ENCODE measurements at regions not wholly inside any gene's neighbourhood (a gene's known extent, or its start where the extent isn't known, plus 50 kb on each side); places are given as distances from the start of the nearest gene placed in this dataset.

GRCh38 chr2:116413659-116414058, 1400.8 kb upstream of the DDX18 start:
- DNase-seq: no peak
- Histone ChIP-seq H3K4me1 (ENCODE audit: control insufficient read depth in 1 of 2, insufficient read depth in 2 of 2, low read length in 2 of 2) (no peaks in the 10 kb centered on the region), H3K36me3 (ENCODE audit: control insufficient read depth in 1 of 2, insufficient read depth in 2 of 2, low read length in 1 of 2) (no peaks in the 10 kb centered on the region), H3K9me3 (ENCODE audit: control insufficient read depth, low read length) (no peaks in the 10 kb centered on the region), H3K27me3 (ENCODE audit: control insufficient read depth in 1 of 2, insufficient read depth in 2 of 2, low read length in 1 of 2) (no peaks in the 10 kb centered on the region), H3K27ac (ENCODE audit: low read depth in 1 of 2, low read length in 2 of 2) (no peak overlapping the region), H3K4me3 (ENCODE audit: low read length in 2 of 2) (no peak overlapping the region)
- 77 to 83% methylated on average over 5 of the region's 5 CpGs for WGBS, 2 donors
- ATAC-seq (ENCODE audit: low FRiP score): peak; percentile 12
- intact Hi-C loops (cut with DNase I): no loop called here

GRCh38 chr2:116416731-116417377, 1397.6 kb upstream of the DDX18 start:
- no peak for ATAC-seq (ENCODE audit: low FRiP score)
- H3K4me1 ChIP-seq (ENCODE audit: control insufficient read depth in 1 of 2, insufficient read depth in 2 of 2, low read length in 2 of 2): no peaks in the 10 kb centered on the region
- intact Hi-C loops (cut with DNase I): no loop called here

GRCh38 chr2:116435648-116436047, 1378.8 kb upstream of the DDX18 start:
- H3K27ac ChIP-seq (ENCODE audit: low read depth in 1 of 2, low read length in 2 of 2): no peak overlapping the region
- H3K9me3 ChIP-seq (ENCODE audit: control insufficient read depth, low read length): peaks cover 1% of the 10 kb centered on the region
- ATAC-seq (ENCODE audit: low FRiP score) (no peak), DNase-seq (no peak)
- no peak overlapping the region for H3K4me3 ChIP-seq (ENCODE audit: low read length in 2 of 2)
- H3K27me3 ChIP-seq (ENCODE audit: control insufficient read depth in 1 of 2, insufficient read depth in 2 of 2, low read length in 1 of 2): no peaks in the 10 kb centered on the region
- H3K36me3 ChIP-seq (ENCODE audit: control insufficient read depth in 1 of 2, insufficient read depth in 2 of 2, low read length in 1 of 2): no peaks in the 10 kb centered on the region
- no peaks in the 10 kb centered on the region for H3K4me1 ChIP-seq (ENCODE audit: control insufficient read depth in 1 of 2, insufficient read depth in 2 of 2, low read length in 2 of 2)
- WGBS, 2 donors: 44 to 48% methylated on average over 4 of the region's 4 CpGs
- intact Hi-C loops (cut with DNase I): no loop called here

More at GRCh38 chr2:116416731-116417377, 1397.6 kb upstream of the DDX18 start:
- DNase-seq: no peak
- 62 to 68% methylated on average over 3 of the region's 3 CpGs for WGBS, 2 donors
- no peaks in the 10 kb centered on the region for H3K9me3 ChIP-seq (ENCODE audit: control insufficient read depth, low read length)
- no peaks in the 10 kb centered on the region for H3K27me3 ChIP-seq (ENCODE audit: control insufficient read depth in 1 of 2, insufficient read depth in 2 of 2, low read length in 1 of 2)
- no peak overlapping the region for H3K4me3 ChIP-seq (ENCODE audit: low read length in 2 of 2)
- no peak overlapping the region for H3K27ac ChIP-seq (ENCODE audit: low read depth in 1 of 2, low read length in 2 of 2)
- no peaks in the 10 kb centered on the region for H3K36me3 ChIP-seq (ENCODE audit: control insufficient read depth in 1 of 2, insufficient read depth in 2 of 2, low read length in 1 of 2)

GRCh38 chr2:116440104-116440653, 1374.3 kb upstream of the DDX18 start:
- WGBS, 2 donors: 59 to 65% methylated on average over 5 of the region's 5 CpGs
- no peak for ATAC-seq (ENCODE audit: low FRiP score)
- intact Hi-C loops (cut with DNase I): no loop called here
- Histone ChIP-seq H3K9me3 (ENCODE audit: control insufficient read depth, low read length) (no peaks in the 10 kb centered on the region), H3K4me1 (ENCODE audit: control insufficient read depth in 1 of 2, insufficient read depth in 2 of 2, low read length in 2 of 2) (no peaks in the 10 kb centered on the region), H3K36me3 (ENCODE audit: control insufficient read depth in 1 of 2, insufficient read depth in 2 of 2, low read length in 1 of 2) (no peaks in the 10 kb centered on the region), H3K4me3 (ENCODE audit: low read length in 2 of 2) (no peak overlapping the region), H3K27me3 (ENCODE audit: control insufficient read depth in 1 of 2, insufficient read depth in 2 of 2, low read length in 1 of 2) (no peaks in the 10 kb centered on the region), H3K27ac (ENCODE audit: low read depth in 1 of 2, low read length in 2 of 2) (no peak overlapping the region)
- DNase-seq: no peak

GRCh38 chr2:116442418-116442817, 1372.1 kb upstream of the DDX18 start:
- intact Hi-C loops (cut with DNase I): no loop called here
- Histone ChIP-seq H3K4me1 (ENCODE audit: control insufficient read depth in 1 of 2, insufficient read depth in 2 of 2, low read length in 2 of 2) (no peaks in the 10 kb centered on the region), H3K9me3 (ENCODE audit: control insufficient read depth, low read length) (no peaks in the 10 kb centered on the region), H3K27me3 (ENCODE audit: control insufficient read depth in 1 of 2, insufficient read depth in 2 of 2, low read length in 1 of 2) (no peaks in the 10 kb centered on the region), H3K4me3 (ENCODE audit: low read length in 2 of 2) (no peak overlapping the region), H3K27ac (ENCODE audit: low read depth in 1 of 2, low read length in 2 of 2) (no peak overlapping the region), H3K36me3 (ENCODE audit: control insufficient read depth in 1 of 2, insufficient read depth in 2 of 2, low read length in 1 of 2) (no peaks in the 10 kb centered on the region)
- WGBS, 2 donors: 62 to 82% methylated on average over 3 of the region's 3 CpGs
- ATAC-seq (ENCODE audit: low FRiP score): no peak
- DNase-seq: no peak

GRCh38 chr2:116444256-116444872, 1370.1 kb upstream of the DDX18 start:
- 48 to 56% methylated on average over 1 of the region's 1 CpG for WGBS, 2 donors
- H3K9me3 ChIP-seq (ENCODE audit: control insufficient read depth, low read length): no peaks in the 10 kb centered on the region
- no peak for DNase-seq
- no peaks in the 10 kb centered on the region for H3K27me3 ChIP-seq (ENCODE audit: control insufficient read depth in 1 of 2, insufficient read depth in 2 of 2, low read length in 1 of 2)
- H3K27ac ChIP-seq (ENCODE audit: low read depth in 1 of 2, low read length in 2 of 2): no peak overlapping the region
- H3K4me1 ChIP-seq (ENCODE audit: control insufficient read depth in 1 of 2, insufficient read depth in 2 of 2, low read length in 2 of 2): no peaks in the 10 kb centered on the region
- H3K36me3 ChIP-seq (ENCODE audit: control insufficient read depth in 1 of 2, insufficient read depth in 2 of 2, low read length in 1 of 2): no peaks in the 10 kb centered on the region
- no peak for ATAC-seq (ENCODE audit: low FRiP score)
- H3K4me3 ChIP-seq (ENCODE audit: low read length in 2 of 2): no peak overlapping the region
- intact Hi-C loops (cut with DNase I): no loop called here

- Histone ChIP-seq H3K4me1 (ENCODE audit: control insufficient read depth in 1 of 2, insufficient read depth in 2 of 2, low read length in 2 of 2) (no peaks in the 10 kb centered on the region), H3K9me3 (ENCODE audit: control insufficient read depth, low read length) (no peaks in the 10 kb centered on the region), H3K27me3 (ENCODE audit: control insufficient read depth in 1 of 2, insufficient read depth in 2 of 2, low read length in 1 of 2) (no peaks in the 10 kb centered on the region), H3K4me3 (ENCODE audit: low read length in 2 of 2) (no peak overlapping the region), H3K36me3 (ENCODE audit: control insufficient read depth in 1 of 2, insufficient read depth in 2 of 2, low read length in 1 of 2) (no peaks in the 10 kb centered on the region), H3K27ac (ENCODE audit: low read depth in 1 of 2, low read length in 2 of 2) (no peak overlapping the region)
- intact Hi-C loops (cut with DNase I): no loop called here
- 81 to 93% methylated on average over 1 of the region's 1 CpG for WGBS, 2 donors
- DNase-seq: no peak
- ATAC-seq (ENCODE audit: low FRiP score): no peak
Observed at GRCh38 chr2:116450990-116451389, 1363.5 kb upstream of the DDX18 start.

GRCh38 chr2:116452651-116453050, 1361.8 kb upstream of the DDX18 start:
- WGBS, 2 donors: 41 to 45% methylated on average over 2 of the region's 2 CpGs
- no peak overlapping the region for H3K4me3 ChIP-seq (ENCODE audit: low read length in 2 of 2)
- no peak overlapping the region for H3K27ac ChIP-seq (ENCODE audit: low read depth in 1 of 2, low read length in 2 of 2)
- H3K27me3 ChIP-seq (ENCODE audit: control insufficient read depth in 1 of 2, insufficient read depth in 2 of 2, low read length in 1 of 2): no peaks in the 10 kb centered on the region
- ATAC-seq (ENCODE audit: low FRiP score) (no peak), DNase-seq (no peak)
- peaks cover 3% of the 10 kb centered on the region for H3K9me3 ChIP-seq (ENCODE audit: control insufficient read depth, low read length)
- intact Hi-C loops (cut with DNase I): no loop called here
- H3K36me3 ChIP-seq (ENCODE audit: control insufficient read depth in 1 of 2, insufficient read depth in 2 of 2, low read length in 1 of 2): no peaks in the 10 kb centered on the region
- no peaks in the 10 kb centered on the region for H3K4me1 ChIP-seq (ENCODE audit: control insufficient read depth in 1 of 2, insufficient read depth in 2 of 2, low read length in 2 of 2)

- no peaks in the 10 kb centered on the region for H3K27me3 ChIP-seq (ENCODE audit: control insufficient read depth in 1 of 2, insufficient read depth in 2 of 2, low read length in 1 of 2)
- ATAC-seq (ENCODE audit: low FRiP score) (no peak), DNase-seq (no peak)
- peaks cover 3% of the 10 kb centered on the region for H3K9me3 ChIP-seq (ENCODE audit: control insufficient read depth, low read length)
- intact Hi-C loops (cut with DNase I): no loop called here
- 81 to 85% methylated on average over 4 of the region's 4 CpGs for WGBS, 2 donors
- H3K4me3 ChIP-seq (ENCODE audit: low read length in 2 of 2): no peak overlapping the region
- H3K36me3 ChIP-seq (ENCODE audit: control insufficient read depth in 1 of 2, insufficient read depth in 2 of 2, low read length in 1 of 2): no peaks in the 10 kb centered on the region
- no peak overlapping the region for H3K27ac ChIP-seq (ENCODE audit: low read depth in 1 of 2, low read length in 2 of 2)
- H3K4me1 ChIP-seq (ENCODE audit: control insufficient read depth in 1 of 2, insufficient read depth in 2 of 2, low read length in 2 of 2): no peaks in the 10 kb centered on the region
Observed at GRCh38 chr2:116456429-116456828, 1358.1 kb upstream of the DDX18 start.

Data from aorta (tissue), 5 donors.